HFFc6 (cell line): ENCODE measurements at regions not wholly inside any gene's neighbourhood (a gene's known extent, or its start where the extent isn't known, plus 50 kb on each side); places are given as distances from the start of the nearest gene placed in this dataset.

ENCODE experiments used
- DNase-seq: peaks from one replicate; pipeline ENCODE4 v3.0.0-alpha.2; 2018
- H3K27ac Mint-ChIP-seq: 2 replicates; pipeline ENCODE4 v1.8.0; 2020; ENCODE audit warnings: mild to moderate bottlenecking, mixed read lengths
- H3K27me3 Mint-ChIP-seq: 2 replicates; pipeline ENCODE4 v1.8.0; 2021; ENCODE audit warnings: mild to moderate bottlenecking, moderate library complexity, mixed read lengths; ENCODE audit not compliant: insufficient read depth
- H3K36me3 Mint-ChIP-seq: 2 replicates; pipeline ENCODE4 v1.8.0; 2021; ENCODE audit warnings: low read depth, mixed read lengths
- H3K4me1 Mint-ChIP-seq: 2 replicates; pipeline ENCODE4 v1.8.0; 2020; ENCODE audit warnings: low read depth, mixed read lengths
- H3K4me3 Mint-ChIP-seq: 2 replicates; pipeline ENCODE4 v1.8.0; 2020; ENCODE audit warnings: mild to moderate bottlenecking, moderate library complexity, mixed read lengths
- H3K9me3 Mint-ChIP-seq: 2 replicates; pipeline ENCODE4 v1.8.0; 2020; ENCODE audit warnings: mild to moderate bottlenecking, mixed read lengths
- TF ChIP-seq, protein P1 (sequence below): fragments of 200-600 bp; sonication (generic); IDR thresholded peaks from 2 replicates; pipeline ENCODE4 v1.5.0; 2021; ENCODE audit warnings: antibody characterized with exemption, mild to moderate bottlenecking

- TF ChIP-seq, protein P1, sequence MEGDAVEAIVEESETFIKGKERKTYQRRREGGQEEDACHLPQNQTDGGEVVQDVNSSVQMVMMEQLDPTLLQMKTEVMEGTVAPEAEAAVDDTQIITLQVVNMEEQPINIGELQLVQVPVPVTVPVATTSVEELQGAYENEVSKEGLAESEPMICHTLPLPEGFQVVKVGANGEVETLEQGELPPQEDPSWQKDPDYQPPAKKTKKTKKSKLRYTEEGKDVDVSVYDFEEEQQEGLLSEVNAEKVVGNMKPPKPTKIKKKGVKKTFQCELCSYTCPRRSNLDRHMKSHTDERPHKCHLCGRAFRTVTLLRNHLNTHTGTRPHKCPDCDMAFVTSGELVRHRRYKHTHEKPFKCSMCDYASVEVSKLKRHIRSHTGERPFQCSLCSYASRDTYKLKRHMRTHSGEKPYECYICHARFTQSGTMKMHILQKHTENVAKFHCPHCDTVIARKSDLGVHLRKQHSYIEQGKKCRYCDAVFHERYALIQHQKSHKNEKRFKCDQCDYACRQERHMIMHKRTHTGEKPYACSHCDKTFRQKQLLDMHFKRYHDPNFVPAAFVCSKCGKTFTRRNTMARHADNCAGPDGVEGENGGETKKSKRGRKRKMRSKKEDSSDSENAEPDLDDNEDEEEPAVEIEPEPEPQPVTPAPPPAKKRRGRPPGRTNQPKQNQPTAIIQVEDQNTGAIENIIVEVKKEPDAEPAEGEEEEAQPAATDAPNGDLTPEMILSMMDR = no peak
- no peak for DNase-seq
- Mint-ChIP-seq H3K27ac (no peak overlapping the region), H3K4me3 (no peak overlapping the region), H3K27me3 (no peaks in the 10 kb centered on the region; the same call in 1 of the 2 replicates), H3K9me3 (peaks cover 15% of the 10 kb centered on the region), H3K36me3 (peaks cover 14% of the 10 kb centered on the region), H3K4me1 (peaks cover 38% of the 10 kb centered on the region)
Observed at GRCh38 chr9:21694424-21694823, 108.0 kb upstream of the MTAP start.

- peaks cover 15% of the 10 kb centered on the region for H3K9me3 Mint-ChIP-seq
- H3K4me3 Mint-ChIP-seq = no peak overlapping the region
- DNase-seq = no peak
- H3K4me1 Mint-ChIP-seq = peaks cover 28% of the 10 kb centered on the region
- H3K27ac Mint-ChIP-seq = no peak overlapping the region
- TF ChIP-seq, protein P1 = no peak
- H3K36me3 Mint-ChIP-seq = peaks cover 14% of the 10 kb centered on the region
- no peaks in the 10 kb centered on the region; the same call in 1 of the 2 replicates for H3K27me3 Mint-ChIP-seq
Observed at GRCh38 chr9:21695443-21695842, 107.0 kb upstream of the MTAP start.

DNA sequence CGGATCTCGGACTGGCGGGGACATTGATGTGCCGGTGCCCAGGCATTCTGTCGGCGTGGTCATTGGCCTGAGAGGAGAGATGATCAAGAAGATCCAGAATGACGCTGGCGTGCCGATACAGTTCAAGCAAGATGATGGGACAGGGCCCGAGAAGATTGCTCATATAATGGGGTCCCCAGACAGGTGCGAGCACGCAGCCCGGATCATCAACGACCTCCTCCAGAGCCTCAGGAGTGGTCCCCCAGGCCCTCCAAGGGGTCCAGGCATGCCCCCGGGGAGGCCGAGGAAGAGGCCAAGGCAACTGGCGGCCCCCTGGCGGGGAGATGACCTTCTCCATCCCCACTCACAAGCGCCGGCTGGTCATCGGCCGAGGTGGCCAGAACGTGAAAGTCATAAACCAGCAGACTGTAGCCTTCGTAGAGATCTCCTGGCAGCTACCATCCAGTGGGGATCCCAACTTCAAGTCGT lies 106.5 kb upstream of the MTAP start:
- Mint-ChIP-seq H3K27ac (no peak overlapping the region), H3K4me3 (no peak overlapping the region), H3K36me3 (peaks cover 14% of the 10 kb centered on the region), H3K4me1 (peaks cover 27% of the 10 kb centered on the region), H3K27me3 (no peaks in the 10 kb centered on the region; the same call in 1 of the 2 replicates), H3K9me3 (peaks cover 15% of the 10 kb centered on the region)
- no peak for DNase-seq
- TF ChIP-seq, protein P1 = no peak

- no peaks in the 10 kb centered on the region; the same call in 1 of the 2 replicates for H3K27me3 Mint-ChIP-seq
- no peak overlapping the region for H3K27ac Mint-ChIP-seq
- H3K4me1 Mint-ChIP-seq = peaks cover 27% of the 10 kb centered on the region
- TF ChIP-seq, protein P1 = peak; percentile 38; the same call in 1 of the 2 replicates
- H3K36me3 Mint-ChIP-seq = peaks cover 14% of the 10 kb centered on the region
- peaks cover 15% of the 10 kb centered on the region for H3K9me3 Mint-ChIP-seq
- no peak overlapping the region for H3K4me3 Mint-ChIP-seq
- DNase-seq = no peak
Observed at GRCh38 chr9:21696411-21696871, 106.0 kb upstream of the MTAP start.

DNA sequence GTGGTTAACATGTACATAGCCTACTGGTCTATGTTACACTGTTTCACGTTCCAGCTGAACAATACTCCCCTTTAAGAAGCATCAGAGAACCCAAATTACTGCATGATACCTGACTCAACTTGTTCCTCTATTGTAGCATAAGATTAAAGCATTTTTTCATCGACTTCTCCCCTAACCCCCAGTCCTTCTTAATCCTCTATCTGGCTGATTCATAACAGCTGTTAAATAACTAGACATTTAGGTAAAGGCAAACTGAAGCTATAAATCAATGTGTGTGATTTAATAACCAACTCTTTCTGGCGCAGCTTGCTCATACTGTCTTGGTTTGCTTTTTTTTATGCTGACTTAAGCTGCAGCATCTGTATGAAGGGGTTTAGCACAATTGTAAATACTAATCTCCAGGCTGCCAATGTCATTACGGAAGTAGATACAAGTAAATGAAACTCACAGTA lies 94.2 kb upstream of the MTAP start:
- Mint-ChIP-seq H3K36me3 (no peaks in the 10 kb centered on the region), H3K4me1 (peaks cover 53% of the 10 kb centered on the region), H3K9me3 (no peaks in the 10 kb centered on the region), H3K27ac (peak overlapping the region; percentile 30), H3K27me3 (no peaks in the 10 kb centered on the region), H3K4me3 (peak overlapping the region; percentile 15)
- peak; percentile 16 for DNase-seq
- TF ChIP-seq, protein P1 = no peak
